MM.1S (cell line): ENCODE measurements at regions not wholly inside any gene's neighbourhood (a gene's known extent, or its start where the extent isn't known, plus 50 kb on each side); places are given as distances from the start of the nearest gene placed in this dataset.

Source experiments
- DNase-seq: peaks from one replicate; pipeline ENCODE4 v3.0.0-alpha.2; 2015
- H2AFZ ChIP-seq: fragments of 300-600 bp; sonication (generic); 2 replicates; pipeline ENCODE4 v1.6.0; 2016; ENCODE audit warnings: antibody characterized with exemption, low read length
- H3F3A ChIP-seq: fragments of 300-600 bp; sonication (generic); 2 replicates; pipeline ENCODE4 v1.6.1; 2016; ENCODE audit warnings: mild to moderate bottlenecking, antibody characterized with exemption, low read length, moderate library complexity, mixed read lengths; ENCODE audit not compliant: insufficient read depth
- H3K27ac ChIP-seq: fragments of 300-600 bp; sonication (generic); 2 replicates; pipeline ENCODE4 v1.5.1; 2016; ENCODE audit warnings: mild to moderate bottlenecking, low read length
- H3K27me3 ChIP-seq: fragments of 300-600 bp; sonication (generic); replicated peaks from 2 replicates; pipeline ENCODE4 v1.6.0; 2016; ENCODE audit warnings: low read length; ENCODE audit not compliant: insufficient read depth
- H3K36me3 ChIP-seq: fragments of 300-600 bp; sonication (generic); replicated peaks from 2 replicates; pipeline ENCODE4 v1.6.1; 2016; ENCODE audit warnings: mild to moderate bottlenecking, low read length, mixed read lengths; ENCODE audit not compliant: insufficient read depth
- H3K4me1 ChIP-seq: fragments of 300-600 bp; sonication (generic); 2 replicates; pipeline ENCODE4 v1.6.1; 2016; ENCODE audit warnings: low read length, mixed read lengths
- H3K4me2 ChIP-seq: fragments of 300-600 bp; sonication (generic); 2 replicates; pipeline ENCODE4 v1.6.0; 2016; ENCODE audit warnings: low read depth, low read length
- H3K4me3 ChIP-seq: fragments of 300-600 bp; sonication (generic); 2 replicates; pipeline ENCODE4 v1.5.1; 2016; ENCODE audit warnings: low read length, mixed read lengths
- H3K79me2 ChIP-seq: fragments of 300-600 bp; sonication (generic); 2 replicates; pipeline ENCODE4 v1.6.1; 2016; ENCODE audit warnings: mixed run types, low read length, mixed read lengths
- H3K9ac ChIP-seq: fragments of 300-600 bp; sonication (generic); 2 replicates; pipeline ENCODE4 v1.6.1; 2016; ENCODE audit warnings: low read length, mixed read lengths
- H3K9me2 ChIP-seq: fragments of 300-600 bp; sonication (generic); replicated peaks from 2 replicates; pipeline ENCODE4 v1.6.1; 2016; ENCODE audit warnings: mild to moderate bottlenecking, low read length, mixed read lengths; ENCODE audit not compliant: insufficient read depth
- H3K9me3 ChIP-seq: fragments of 300-600 bp; sonication (generic); replicated peaks from 2 replicates; pipeline ENCODE4 v1.6.1; 2016; ENCODE audit warnings: mild to moderate bottlenecking, low read length, mixed read lengths; ENCODE audit not compliant: insufficient read depth
- H4K20me1 ChIP-seq: fragments of 300-600 bp; sonication (generic); 2 replicates; pipeline ENCODE4 v1.6.1; 2016; ENCODE audit warnings: mild to moderate bottlenecking, low read length, moderate library complexity, mixed read lengths; ENCODE audit not compliant: insufficient read depth
- EZH2 ChIP-seq: fragments of 300-600 bp; sonication (generic); optimal IDR thresholded peaks from 2 replicates; pipeline ENCODE3; 2017; ENCODE audit warnings: low read depth, mild to moderate bottlenecking, antibody characterized with exemption, low read length, mixed read lengths
- EZH2phosphoT487 ChIP-seq: fragments of 300-600 bp; sonication (generic); IDR thresholded peaks from 2 replicates; pipeline ENCODE4 v1.6.1; 2018; ENCODE audit warnings: antibody characterized with exemption, low read length
- TF ChIP-seq, protein P1 (sequence below): fragments of 300-600 bp; sonication (generic); IDR thresholded peaks from 2 replicates; pipeline ENCODE4 v1.5.1; 2016; ENCODE audit warnings: antibody characterized with exemption, low read length, mixed read lengths

GRCh38 chr14:104287301-104288009, 149.1 kb downstream of the KIF26A start:
- no peaks in the 10 kb centered on the region for H3K9me3 ChIP-seq
- H4K20me1 ChIP-seq: no peaks in the 10 kb centered on the region
- no peaks in the 10 kb centered on the region for H3K36me3 ChIP-seq
- no peak overlapping the region for H2AFZ ChIP-seq
- no peak overlapping the region for H3K4me2 ChIP-seq
- H3K4me1 ChIP-seq: no peaks in the 10 kb centered on the region
- no peaks in the 10 kb centered on the region for H3K27me3 ChIP-seq
- H3K9me2 ChIP-seq: no peaks in the 10 kb centered on the region
- no peak overlapping the region for H3K27ac ChIP-seq
- H3K4me3 ChIP-seq: no peak overlapping the region
- H3K9ac ChIP-seq: no peak overlapping the region
- H3K79me2 ChIP-seq: no peaks in the 10 kb centered on the region
- TF ChIP-seq EZH2: no peak
- TF ChIP-seq, protein P1, sequence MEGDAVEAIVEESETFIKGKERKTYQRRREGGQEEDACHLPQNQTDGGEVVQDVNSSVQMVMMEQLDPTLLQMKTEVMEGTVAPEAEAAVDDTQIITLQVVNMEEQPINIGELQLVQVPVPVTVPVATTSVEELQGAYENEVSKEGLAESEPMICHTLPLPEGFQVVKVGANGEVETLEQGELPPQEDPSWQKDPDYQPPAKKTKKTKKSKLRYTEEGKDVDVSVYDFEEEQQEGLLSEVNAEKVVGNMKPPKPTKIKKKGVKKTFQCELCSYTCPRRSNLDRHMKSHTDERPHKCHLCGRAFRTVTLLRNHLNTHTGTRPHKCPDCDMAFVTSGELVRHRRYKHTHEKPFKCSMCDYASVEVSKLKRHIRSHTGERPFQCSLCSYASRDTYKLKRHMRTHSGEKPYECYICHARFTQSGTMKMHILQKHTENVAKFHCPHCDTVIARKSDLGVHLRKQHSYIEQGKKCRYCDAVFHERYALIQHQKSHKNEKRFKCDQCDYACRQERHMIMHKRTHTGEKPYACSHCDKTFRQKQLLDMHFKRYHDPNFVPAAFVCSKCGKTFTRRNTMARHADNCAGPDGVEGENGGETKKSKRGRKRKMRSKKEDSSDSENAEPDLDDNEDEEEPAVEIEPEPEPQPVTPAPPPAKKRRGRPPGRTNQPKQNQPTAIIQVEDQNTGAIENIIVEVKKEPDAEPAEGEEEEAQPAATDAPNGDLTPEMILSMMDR: no peak
- TF ChIP-seq EZH2phosphoT487: no peak
- no peak for DNase-seq
- no peaks in the 10 kb centered on the region for H3F3A ChIP-seq

GRCh38 chr14:104288272-104288671, 149.9 kb downstream of the KIF26A start:
- Histone ChIP-seq H3K9me3 (no peaks in the 10 kb centered on the region), H2AFZ (no peak overlapping the region)

GRCh38 chr14:104289507-104289906, 151.1 kb downstream of the KIF26A start:
- H4K20me1 ChIP-seq: no peaks in the 10 kb centered on the region

More at GRCh38 chr14:104288272-104288671, 149.9 kb downstream of the KIF26A start:
- Histone ChIP-seq H3K4me1 (no peaks in the 10 kb centered on the region), H3K9me2 (no peaks in the 10 kb centered on the region), H3K27ac (no peak overlapping the region), H3F3A (no peaks in the 10 kb centered on the region), H3K36me3 (no peaks in the 10 kb centered on the region), H4K20me1 (no peaks in the 10 kb centered on the region), H3K4me2 (no peak overlapping the region), H3K79me2 (no peaks in the 10 kb centered on the region), H3K27me3 (no peaks in the 10 kb centered on the region), H3K4me3 (no peak overlapping the region), H3K9ac (no peak overlapping the region)
- TF ChIP-seq EZH2 (no peak), EZH2phosphoT487 (no peak)
- TF ChIP-seq, protein P1: no peak
- DNase-seq: no peak

More at GRCh38 chr14:104289507-104289906, 151.1 kb downstream of the KIF26A start:
- Histone ChIP-seq H3K4me3 (no peak overlapping the region), H3K4me2 (no peak overlapping the region), H3K27me3 (peaks cover 8% of the 10 kb centered on the region), H3F3A (no peaks in the 10 kb centered on the region), H3K36me3 (no peaks in the 10 kb centered on the region), H2AFZ (no peak overlapping the region), H3K4me1 (no peaks in the 10 kb centered on the region), H3K9me2 (no peaks in the 10 kb centered on the region), H3K27ac (no peak overlapping the region), H3K9me3 (no peaks in the 10 kb centered on the region), H3K9ac (no peak overlapping the region), H3K79me2 (no peaks in the 10 kb centered on the region)
- TF ChIP-seq, protein P1: no peak
- TF ChIP-seq EZH2: no peak
- TF ChIP-seq EZH2phosphoT487: no peak
- no peak for DNase-seq
